NB4 (cell line): ENCODE measurements at regions not wholly inside any gene's neighbourhood (a gene's known extent, or its start where the extent isn't known, plus 50 kb on each side); places are given as distances from the start of the nearest gene placed in this dataset.

Experiments used
- CTCF ChIP-seq: IDR thresholded peaks from one replicate; pipeline ENCODE4 v1.5.1; 2012; ENCODE audit warnings: low read depth, low read length
- POLR2A ChIP-seq: IDR thresholded peaks from 2 replicates; pipeline ENCODE4 v1.6.1; 2011; ENCODE audit warnings: mild to moderate bottlenecking; ENCODE audit not compliant: insufficient read length; ENCODE audit errors: extremely low read depth

- peak; percentile 62 for TF ChIP-seq CTCF
- TF ChIP-seq POLR2A = no peak
These were observed 75.4 kb upstream of the ANKH start for GRCh38 chr5:14946815-14947620.
